Breast epithelium (tissue), 4 donors: ENCODE measurements at regions not wholly inside any gene's neighbourhood (a gene's known extent, or its start where the extent isn't known, plus 50 kb on each side); places are given as distances from the start of the nearest gene placed in this dataset.

Experiments used
- DNase-seq, 2 donors: peaks; one replicate each; pipeline ENCODE4 v3.0.0-alpha.2; 2019; ENCODE audit warnings: low spot score in 2 of 2
- H3K27ac ChIP-seq, 2 donors: fragments of 200-600 bp; sonication (generic) in 1 of 2; one replicate each; pipeline ENCODE4 v1.5.1; 2016 to 2019; ENCODE audit warnings: mild to moderate bottlenecking in 1 of 2
- H3K27me3 ChIP-seq, 2 donors: fragments of 200-600 bp; sonication (generic) in 1 of 2; one replicate each; pipeline versions ENCODE4 v1.5.1 to v1.6.0; 2017 to 2019; ENCODE audit warnings: control low read depth in 1 of 2, mild to moderate bottlenecking in 1 of 2
- H3K36me3 ChIP-seq: fragments of 200-600 bp; one replicate; pipeline ENCODE4 v1.5.1; 2019
- H3K4me1 ChIP-seq, 2 donors: fragments of 200-600 bp; sonication (generic); one replicate each; pipeline ENCODE4 v1.5.1; 2016 to 2019; ENCODE audit warnings: control low read depth in 1 of 2
- H3K4me3 ChIP-seq, 3 donors: fragments of 200-600 bp; sonication (generic); 1 replicate in 2 of 3; 2 replicates in 1 of 3; pipeline ENCODE4 v1.5.1; 2016 to 2019; ENCODE audit warnings: mild to moderate bottlenecking in 3 of 3, moderate library complexity in 2 of 3
- H3K9me3 ChIP-seq, 2 donors: fragments of 200-600 bp; sonication (generic) in 1 of 2; one replicate each; pipeline ENCODE4 v1.5.1; 2016 to 2019; ENCODE audit warnings: control low read depth in 1 of 2
- CTCF ChIP-seq, 3 donors: fragments of 450-650 bp; IDR thresholded peaks; one replicate each; pipeline ENCODE4 v1.5.1; 2016 to 2017; ENCODE audit warnings: antibody characterized with exemption in 3 of 3, mild to moderate bottlenecking in 3 of 3, moderate library complexity in 3 of 3
- POLR2A ChIP-seq: fragments of 450-650 bp; IDR thresholded peaks from one replicate; pipeline ENCODE4 v1.6.1; 2016; ENCODE audit warnings: antibody characterized with exemption, mild to moderate bottlenecking, moderate library complexity
- POLR2AphosphoS5 ChIP-seq, 3 donors: sonication (generic); formaldehyde crosslinking; IDR thresholded peaks; one replicate each; pipeline ENCODE4 v1.6.1; 2017; ENCODE audit warnings: antibody characterized with exemption in 3 of 3
- intact Hi-C: fragments of 100-400 bp; cut with DNase I; formaldehyde crosslinking; loops from one replicate; pipeline ENCODE4 v1.15.1; 2023; ENCODE audit warnings: low total_unique reads

GRCh38 chr10:128871671-128872231 lies 595.3 kb upstream of the MGMT start:
- no peaks in the 10 kb centered on the region for H3K36me3 ChIP-seq
- intact Hi-C loops = no loop called here
- no peak overlapping the region for H3K4me3 ChIP-seq
- H3K9me3 ChIP-seq = no peaks in the 10 kb centered on the region
- H3K4me1 ChIP-seq = no peaks in the 10 kb centered on the region
- H3K27me3 ChIP-seq = no peaks in the 10 kb centered on the region
- no peak for DNase-seq
- no peak for TF ChIP-seq CTCF (IDR thresholded peaks at IDR 0.05)
- no peak for TF ChIP-seq POLR2AphosphoS5 (IDR thresholded peaks at IDR 0.05)
- TF ChIP-seq POLR2A = no peak
- H3K27ac ChIP-seq = no peak overlapping the region

GRCh38 chr10:128873411-128874054 lies 593.5 kb upstream of the MGMT start:
- Histone ChIP-seq H3K27me3 (no peaks in the 10 kb centered on the region), H3K27ac (no peak overlapping the region), H3K4me1 (no peaks in the 10 kb centered on the region), H3K4me3 (no peak overlapping the region), H3K36me3 (no peaks in the 10 kb centered on the region), H3K9me3 (no peaks in the 10 kb centered on the region)
- TF ChIP-seq POLR2A (no peak), POLR2AphosphoS5 (IDR thresholded peaks at IDR 0.05) (no peak)
- intact Hi-C loops = no loop called here
- no peak for DNase-seq

GRCh38 chr10:128874331-128874730 lies 592.7 kb upstream of the MGMT start:
- DNase-seq = no peak
- Histone ChIP-seq H3K9me3 (no peaks in the 10 kb centered on the region), H3K4me3 (no peak overlapping the region), H3K4me1 (no peaks in the 10 kb centered on the region), H3K27ac (no peak overlapping the region), H3K36me3 (no peaks in the 10 kb centered on the region), H3K27me3 (no peaks in the 10 kb centered on the region)
- TF ChIP-seq POLR2AphosphoS5 (IDR thresholded peaks at IDR 0.05) (no peak), CTCF (IDR thresholded peaks at IDR 0.05) (no peak), POLR2A (no peak)
- intact Hi-C loops = no loop called here

- H3K9me3 ChIP-seq = no peaks in the 10 kb centered on the region
- no peak for DNase-seq
- H3K27me3 ChIP-seq = no peaks in the 10 kb centered on the region
- H3K4me1 ChIP-seq = no peaks in the 10 kb centered on the region
- no peak for TF ChIP-seq POLR2AphosphoS5 (IDR thresholded peaks at IDR 0.05)
- TF ChIP-seq CTCF (IDR thresholded peaks at IDR 0.05) = no peak
- TF ChIP-seq POLR2A = no peak
- intact Hi-C loops = no loop called here
- no peaks in the 10 kb centered on the region for H3K36me3 ChIP-seq
- no peak overlapping the region for H3K4me3 ChIP-seq
- H3K27ac ChIP-seq = peak overlapping the region in 1 of 2 donors; percentile 50
These were observed 591.9 kb upstream of the MGMT start for GRCh38 chr10:128875030-128875744.

- intact Hi-C loops = no loop called here
- peak in 1 of 3 donors; percentile 27 for TF ChIP-seq POLR2AphosphoS5 (IDR thresholded peaks at IDR 0.05)
- TF ChIP-seq CTCF (IDR thresholded peaks at IDR 0.05) = no peak
- TF ChIP-seq POLR2A = no peak
- Histone ChIP-seq H3K27ac (peak overlapping the region in 1 of 2 donors; percentile 85), H3K9me3 (no peaks in the 10 kb centered on the region), H3K4me3 (no peak overlapping the region), H3K27me3 (no peaks in the 10 kb centered on the region), H3K4me1 (no peaks in the 10 kb centered on the region), H3K36me3 (no peaks in the 10 kb centered on the region)
- no peak for DNase-seq
These were observed 590.9 kb upstream of the MGMT start for GRCh38 chr10:128875956-128876736.
